ENCODE measurements at regions not wholly inside any gene's neighbourhood (a gene's known extent, or its start where the extent isn't known, plus 50 kb on each side); places are given as distances from the start of the nearest gene placed in this dataset.

DNA sequence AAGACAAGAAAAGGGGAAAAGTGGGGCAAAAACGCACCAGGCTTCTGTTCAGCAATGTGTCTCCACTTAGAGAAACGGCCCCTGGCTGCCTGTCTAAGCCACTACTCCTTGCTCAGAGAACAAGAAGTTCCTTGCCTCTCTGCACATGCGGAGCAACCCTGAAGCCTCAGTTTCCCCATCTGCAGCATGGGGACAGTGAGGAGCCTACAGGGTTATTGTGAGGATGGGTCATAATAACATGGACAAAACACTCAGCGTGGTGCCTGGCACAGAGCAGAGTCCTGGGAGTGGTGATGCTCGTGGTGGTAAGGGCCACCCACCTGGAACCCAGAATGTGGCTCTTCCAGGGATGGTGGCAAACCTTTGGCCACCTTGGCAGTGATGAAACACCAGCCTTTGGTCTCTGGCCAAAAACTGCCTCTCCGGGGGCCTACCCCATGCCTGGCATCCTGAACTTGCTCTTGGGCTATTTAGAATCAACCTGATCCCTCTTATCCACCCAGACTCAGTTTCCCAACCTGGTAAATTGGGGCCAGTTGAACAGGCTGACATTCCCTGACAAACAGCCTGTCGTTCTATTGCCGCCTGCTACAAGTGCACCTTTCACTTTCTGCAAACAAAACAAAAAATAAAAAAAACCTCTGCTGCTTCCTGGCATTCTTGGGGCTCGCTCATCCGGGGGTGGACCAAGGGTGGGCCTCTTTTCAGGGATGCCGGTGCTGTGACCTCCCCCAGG lies 56.5 kb upstream of the DLK1 start:
- Histone ChIP-seq H3K79me2 (ENCODE audit: control insufficient read depth, insufficient read depth, low read length) (no peaks in the 10 kb centered on the region), H4K20me1 (ENCODE audit: control insufficient read depth, extremely low read depth, insufficient read depth, low read length) (no peaks in the 10 kb centered on the region), H3K27me3 (ENCODE audit: control insufficient read depth, extremely low read depth, insufficient read depth, low read length) (peaks cover 71% of the 10 kb centered on the region), H3K9me1 (ENCODE audit: control insufficient read depth, extremely low read depth, insufficient read depth, low read length) (no peaks in the 10 kb centered on the region), H3K4me1 (ENCODE audit: control insufficient read depth, extremely low read depth, insufficient read depth, low read length) (no peaks in the 10 kb centered on the region), H3K9me3 (ENCODE audit: control insufficient read depth, low read depth, low read length) (no peaks in the 10 kb centered on the region), H2AFZ (ENCODE audit: control insufficient read depth, low read length) (no peak overlapping the region), H3K9ac (ENCODE audit: control insufficient read depth, extremely low read depth, insufficient read depth, low read length) (no peak overlapping the region), H3K27ac (ENCODE audit: control insufficient read depth, insufficient read depth, low read length) (no peak overlapping the region), H3K36me3 (ENCODE audit: control insufficient read depth in 2 of 2, extremely low read depth in 1 of 2, insufficient read depth in 2 of 2, low read length in 2 of 2) (no peaks in the 10 kb centered on the region), H3K4me2 (ENCODE audit: control insufficient read depth, extremely low read depth, insufficient read depth, low read depth, low read length) (no peak overlapping the region), H3K4me3 (ENCODE audit: control insufficient read depth in 2 of 3, extremely low read depth in 1 of 3, insufficient read depth in 2 of 3, low read depth in 1 of 3, low read length in 3 of 3) (no peak overlapping the region)
- dilution Hi-C loops (cut with MboI; ENCODE audit: extremely low pct_ligation_motif_present, low sequenced_read_pairs): no loop called here
- DNase-seq (ENCODE audit: low read depth, low spot score) (no peak), FAIRE-seq (no peak)
- no peak for TF ChIP-seq EZH2 (IDR thresholded peaks at IDR 0.05; ENCODE audit: low read length)
- no peak for TF ChIP-seq CTCF (optimal IDR thresholded peaks at IDR 0.05 in 1 of 3, IDR thresholded peaks at IDR 0.05 in 1 of 3, conservative IDR thresholded peaks at IDR 0.05 in 1 of 3; ENCODE audit: extremely low read depth in 1 of 3, insufficient read depth in 2 of 3, low read length in 3 of 3)

GRCh38 chr14:100670753-100671049 lies 56.0 kb upstream of the DLK1 start:
- dilution Hi-C loops (cut with MboI; ENCODE audit: extremely low pct_ligation_motif_present, low sequenced_read_pairs): no loop called here
- Histone ChIP-seq H4K20me1 (ENCODE audit: control insufficient read depth, extremely low read depth, insufficient read depth, low read length) (no peaks in the 10 kb centered on the region), H2AFZ (ENCODE audit: control insufficient read depth, low read length) (no peak overlapping the region), H3K4me1 (ENCODE audit: control insufficient read depth, extremely low read depth, insufficient read depth, low read length) (no peaks in the 10 kb centered on the region), H3K79me2 (ENCODE audit: control insufficient read depth, insufficient read depth, low read length) (no peaks in the 10 kb centered on the region), H3K4me3 (ENCODE audit: control insufficient read depth in 2 of 3, extremely low read depth in 1 of 3, insufficient read depth in 2 of 3, low read depth in 1 of 3, low read length in 3 of 3) (no peak overlapping the region), H3K9me1 (ENCODE audit: control insufficient read depth, extremely low read depth, insufficient read depth, low read length) (no peaks in the 10 kb centered on the region), H3K9me3 (ENCODE audit: control insufficient read depth, low read depth, low read length) (no peaks in the 10 kb centered on the region), H3K9ac (ENCODE audit: control insufficient read depth, extremely low read depth, insufficient read depth, low read length) (no peak overlapping the region), H3K36me3 (ENCODE audit: control insufficient read depth in 2 of 2, extremely low read depth in 1 of 2, insufficient read depth in 2 of 2, low read length in 2 of 2) (no peaks in the 10 kb centered on the region), H3K27ac (ENCODE audit: control insufficient read depth, insufficient read depth, low read length) (no peak overlapping the region), H3K4me2 (ENCODE audit: control insufficient read depth, extremely low read depth, insufficient read depth, low read depth, low read length) (no peak overlapping the region), H3K27me3 (ENCODE audit: control insufficient read depth, extremely low read depth, insufficient read depth, low read length) (peaks cover 71% of the 10 kb centered on the region)
- no peak for FAIRE-seq
- TF ChIP-seq EZH2 (IDR thresholded peaks at IDR 0.05; ENCODE audit: low read length): no peak
- TF ChIP-seq CTCF (optimal IDR thresholded peaks at IDR 0.05 in 1 of 3, IDR thresholded peaks at IDR 0.05 in 1 of 3, conservative IDR thresholded peaks at IDR 0.05 in 1 of 3; ENCODE audit: extremely low read depth in 1 of 3, insufficient read depth in 2 of 3, low read length in 3 of 3): no peak
- no peak for DNase-seq (ENCODE audit: low read depth, low spot score)
